H1 (cell line): ENCODE measurements at regions not wholly inside any gene's neighbourhood (a gene's known extent, or its start where the extent isn't known, plus 50 kb on each side); places are given as distances from the start of the nearest gene placed in this dataset.

Source experiments
- CTCF ChIA-PET: fragments of 300-600 bp; sonication (Branson Sonifier 250); formaldehyde crosslinking; loops from one replicate; lab custom pipeline; 2021; ENCODE audit not compliant: partially characterized antibody; lab: Charles Lee
- POLR2A ChIA-PET: fragments of 300-600 bp; sonication (Branson Sonifier 250); formaldehyde crosslinking; loops from one replicate; lab custom pipeline; 2021; ENCODE audit warnings: inconsistent platforms; ENCODE audit not compliant: partially characterized antibody; lab: Charles Lee
- DNase-seq, 2 experiments: peaks; one replicate each; pipeline versions ENCODE4 v3.0.0 to v3.0.0-alpha.2; 2010 to 2022; ENCODE audit warnings: low spot score in 2 of 2, low read depth in 1 of 2, mixed read lengths in 1 of 2
- FAIRE-seq: peaks from 2 replicates; lab custom pipeline; 2011; peaks lifted over from hg19 to GRCh38; lab: Jason Lieb, UNC
- H2AFZ ChIP-seq: 2 replicates; pipeline ENCODE4 v1.8.1; 2012; ENCODE audit warnings: low read length, inconsistent platforms
- H2AK5ac ChIP-seq: 2 replicates; pipeline ENCODE4 v1.6.1; 2013; ENCODE audit warnings: low read depth, low read length
- H2BK120ac ChIP-seq: replicated peaks from 2 replicates; pipeline ENCODE3; 2013; ENCODE audit warnings: low read depth, low read length, inconsistent platforms
- H2BK12ac ChIP-seq: 2 replicates; pipeline ENCODE4 v1.6.1; 2013; ENCODE audit warnings: low read depth, low read length
- H2BK15ac ChIP-seq: 2 replicates; pipeline ENCODE4 v1.6.1; 2013; ENCODE audit warnings: low read length
- H2BK20ac ChIP-seq: 2 replicates; pipeline ENCODE4 v1.6.1; 2013; ENCODE audit warnings: low read length
- H2BK5ac ChIP-seq: 2 replicates; pipeline ENCODE4 v1.6.1; 2013; ENCODE audit warnings: low read depth, low read length
- H3K14ac ChIP-seq: 2 replicates; pipeline ENCODE4 v1.6.1; 2013; ENCODE audit warnings: inconsistent platforms; ENCODE audit not compliant: insufficient read length
- H3K18ac ChIP-seq: 2 replicates; pipeline ENCODE4 v1.6.1; 2013; ENCODE audit warnings: low read length; ENCODE audit errors: extremely low read depth
- H3K23ac ChIP-seq: 2 replicates; pipeline ENCODE4 v1.6.1; 2013; ENCODE audit warnings: inconsistent platforms; ENCODE audit not compliant: insufficient read length
- H3K23me2 ChIP-seq: 2 replicates; pipeline ENCODE4 v1.6.1; 2013; ENCODE audit warnings: low read depth, low read length
- H3K27ac ChIP-seq: 2 replicates; pipeline ENCODE4 v1.6.1; 2011; ENCODE audit warnings: low read depth, low read length, inconsistent platforms
- H3K27me3 ChIP-seq, 4 experiments: replicated peaks in 1 of 4; 1 replicate in 1 of 4; 2 replicates in 3 of 4; pipeline versions ENCODE4 v1.6.1 to v1.8.1; 2011 to 2013; ENCODE audit warnings: low read length in 3 of 4, mild to moderate bottlenecking in 3 of 4, inconsistent platforms in 2 of 4, mixed read lengths in 2 of 4, moderate library complexity in 1 of 4; ENCODE audit not compliant: control insufficient read depth in 3 of 4, insufficient read depth in 3 of 4; ENCODE audit errors: extremely low read depth in 1 of 4
- H3K36me3 ChIP-seq, 4 experiments: 2 replicates each; pipeline versions ENCODE4 v1.6.1 to v1.8.1; 2011 to 2013; ENCODE audit warnings: mild to moderate bottlenecking in 4 of 4, low read length in 3 of 4, moderate library complexity in 2 of 4, control low read depth in 1 of 4, inconsistent platforms in 1 of 4; ENCODE audit not compliant: insufficient read depth in 4 of 4, control insufficient read depth in 2 of 4
- H3K4ac ChIP-seq: replicated peaks from 2 replicates; pipeline ENCODE3; 2013; ENCODE audit warnings: low read length, low read depth, mixed read lengths, inconsistent platforms; ENCODE audit not compliant: insufficient read length
- H3K4me1 ChIP-seq, 4 experiments: replicated peaks in 1 of 4; 1 replicate in 1 of 4; 2 replicates in 3 of 4; pipeline versions ENCODE4 v1.6.1 to v1.8.1; 2011 to 2013; ENCODE audit warnings: low read length in 3 of 4, inconsistent platforms in 2 of 4, mixed read lengths in 1 of 4; ENCODE audit not compliant: insufficient read depth in 4 of 4, control insufficient read depth in 3 of 4
- H3K4me2 ChIP-seq, 2 experiments: 2 replicates each; pipeline versions ENCODE4 v1.6.1 to v1.8.1; 2011 to 2013; ENCODE audit warnings: low read depth in 2 of 2, low read length in 2 of 2, control low read depth in 1 of 2, inconsistent platforms in 1 of 2, mild to moderate bottlenecking in 1 of 2; ENCODE audit not compliant: insufficient read depth in 1 of 2
- H3K4me3 ChIP-seq, 4 experiments: fragments of 200-600, 300-600 bp in 1 of 4; sonication (generic), shearing (Covaris generic), sonication (Bioruptor Twin) in 1 of 4; 2 replicates each; pipeline versions ENCODE4 v1.5.1 to v1.8.1; 2011 to 2016; ENCODE audit warnings: low read length in 4 of 4, low read depth in 3 of 4, control low read depth in 2 of 4, inconsistent platforms in 2 of 4, mild to moderate bottlenecking in 2 of 4, mixed read lengths in 1 of 4, moderate library complexity in 1 of 4; ENCODE audit not compliant: insufficient read depth in 2 of 4; ENCODE audit errors: extremely low read depth in 1 of 4
- H3K56ac ChIP-seq: replicated peaks from 2 replicates; pipeline ENCODE3; 2013; ENCODE audit warnings: low read depth, mild to moderate bottlenecking, mixed read lengths, low read length, inconsistent platforms; ENCODE audit not compliant: insufficient read length
- H3K79me1 ChIP-seq: 2 replicates; pipeline ENCODE4 v1.6.1; 2013; ENCODE audit warnings: low read depth, low read length, control low read depth
- H3K79me2 ChIP-seq, 2 experiments: 2 replicates each; pipeline versions ENCODE4 v1.6.1 to v1.8.1; 2012 to 2013; ENCODE audit warnings: low read length in 2 of 2, mild to moderate bottlenecking in 2 of 2, inconsistent platforms in 1 of 2; ENCODE audit not compliant: insufficient read depth in 2 of 2, control insufficient read depth in 1 of 2
- H3K9ac ChIP-seq, 4 experiments: replicated peaks in 1 of 4; 1 replicate in 1 of 4; 2 replicates in 3 of 4; pipeline versions ENCODE4 v1.6.1 to v1.8.1; 2011 to 2013; ENCODE audit warnings: low read depth in 3 of 4, low read length in 3 of 4, control low read depth in 2 of 4, mild to moderate bottlenecking in 2 of 4, moderate library complexity in 2 of 4, inconsistent platforms in 1 of 4; ENCODE audit errors: extremely low read depth in 1 of 4
- H3K9me3 ChIP-seq, 2 experiments: 2 replicates each; pipeline versions ENCODE4 v1.6.1 to v1.8.1; 2012 to 2013; ENCODE audit warnings: mild to moderate bottlenecking in 2 of 2, moderate library complexity in 2 of 2, control low read depth in 1 of 2, inconsistent platforms in 1 of 2, low read depth in 1 of 2, low read length in 1 of 2, mixed read lengths in 1 of 2; ENCODE audit not compliant: insufficient read depth in 2 of 2
- H4K20me1 ChIP-seq, 2 experiments: replicated peaks in 1 of 2; 2 replicates each; pipeline versions ENCODE3 to v1.8.1; 2011 to 2013; ENCODE audit warnings: inconsistent platforms in 2 of 2, low read length in 2 of 2, mild to moderate bottlenecking in 1 of 2; ENCODE audit not compliant: insufficient read depth in 2 of 2, control insufficient read depth in 1 of 2
- H4K5ac ChIP-seq: 2 replicates; pipeline ENCODE4 v1.6.1; 2013; ENCODE audit warnings: low read length, low read depth, mixed read lengths, inconsistent platforms; ENCODE audit not compliant: insufficient read length
- H4K8ac ChIP-seq: 2 replicates; pipeline ENCODE4 v1.8.0; 2013; ENCODE audit warnings: mild to moderate bottlenecking, moderate library complexity, low read length, inconsistent platforms; ENCODE audit not compliant: insufficient read depth; ENCODE audit errors: extremely low read depth
- H4K91ac ChIP-seq: replicated peaks from 2 replicates; pipeline ENCODE3; 2013; ENCODE audit warnings: low read length, mixed read lengths, inconsistent platforms; ENCODE audit not compliant: insufficient read length
- ATF2 ChIP-seq: IDR thresholded peaks from 2 replicates; pipeline ENCODE4 v1.6.1; 2012; ENCODE audit warnings: low read length, inconsistent platforms
- CREB1 ChIP-seq: IDR thresholded peaks from 2 replicates; pipeline ENCODE4 v1.6.1; 2012; ENCODE audit warnings: inconsistent platforms
- JUND ChIP-seq: IDR thresholded peaks from 2 replicates; pipeline ENCODE4 v1.6.1; 2011; ENCODE audit warnings: mild to moderate bottlenecking, improper control_type of control experiment, low read length
- USF2 ChIP-seq: IDR thresholded peaks from 2 replicates; pipeline ENCODE4 v1.6.1; 2011; ENCODE audit warnings: low read length, improper control_type of control experiment
- WGBS, 2 experiments: shearing (Covaris generic) in 1 of 2; methylation state at CpG; one replicate each; pipeline versions ENCODE4 v1.1.6 to v1.1.7; 2013 to 2015; ENCODE audit warnings: low lambda C conversion rate in 2 of 2, mixed read lengths in 2 of 2, inconsistent platforms in 1 of 2, low coverage in 1 of 2, missing lambda C conversion rate in 1 of 2; ENCODE audit not compliant: insufficient replicate concordance in 2 of 2, insufficient coverage in 1 of 2, insufficient read length in 1 of 2; ENCODE audit errors: extremely low coverage in 1 of 2, missing lambda C conversion rate in 1 of 2; 5-methylcytosine and 5-hydroxymethylcytosine counted together

GRCh38 chr1:94765958-94766357, 54.2 kb upstream of the SLC44A3 start:
- Histone ChIP-seq H3K18ac (no peak overlapping the region), H3K79me2 (no peaks in the 10 kb centered on the region), H3K4me3 (no peak overlapping the region), H3K27me3 (no peaks in the 10 kb centered on the region), H4K5ac (no peak overlapping the region), H2BK20ac (no peak overlapping the region), H4K20me1 (no peaks in the 10 kb centered on the region), H2BK5ac (no peak overlapping the region), H2BK120ac (no peak overlapping the region), H3K56ac (no peak overlapping the region), H4K8ac (no peak overlapping the region), H3K23me2 (peaks cover 3% of the 10 kb centered on the region; the same call in 1 of the 2 replicates), H3K4ac (no peak overlapping the region), H3K79me1 (no peaks in the 10 kb centered on the region), H3K4me1 (no peaks in the 10 kb centered on the region), H3K9me3 (peaks cover 0 to 3% of the 10 kb centered on the region in 2 experiments; a peak in 1 of 4 replicates), H2BK15ac (no peak overlapping the region), H2BK12ac (no peak overlapping the region), H3K9ac (no peak overlapping the region), H2AFZ (no peak overlapping the region), H2AK5ac (no peak overlapping the region), H3K23ac (no peak overlapping the region), H3K36me3 (no peaks in the 10 kb centered on the region), H3K4me2 (no peak overlapping the region), H4K91ac (no peak overlapping the region), H3K27ac (no peak overlapping the region), H3K14ac (no peak overlapping the region)
- POLR2A ChIA-PET = interaction anchor here (0.9 kb wide), 1 partner anchor 9 kb away, joined by 3 read pairs; no protein-coding TSS in a partner anchor
- DNase-seq (no peak), FAIRE-seq (no peak)
- 94% methylated on average over 3 of the region's 3 CpGs; no CpG with 5 or more reads in 1 of the 2 experiments for WGBS, 2 experiments
- CTCF ChIA-PET = interaction anchor here (1.0 to 1.3 kb wide), 4 partner anchors 8 to 136 kb away, joined by 3 to 6 read pairs (median 3); no protein-coding TSS in a partner anchor
- no peak for TF ChIP-seq USF2
- TF ChIP-seq JUND = no peak
- TF ChIP-seq CREB1 = no peak
- no peak for TF ChIP-seq ATF2
